ENCODE measurements at regions not wholly inside any gene's neighbourhood (a gene's known extent, or its start where the extent isn't known, plus 50 kb on each side); places are given as distances from the start of the nearest gene placed in this dataset.

DNA sequence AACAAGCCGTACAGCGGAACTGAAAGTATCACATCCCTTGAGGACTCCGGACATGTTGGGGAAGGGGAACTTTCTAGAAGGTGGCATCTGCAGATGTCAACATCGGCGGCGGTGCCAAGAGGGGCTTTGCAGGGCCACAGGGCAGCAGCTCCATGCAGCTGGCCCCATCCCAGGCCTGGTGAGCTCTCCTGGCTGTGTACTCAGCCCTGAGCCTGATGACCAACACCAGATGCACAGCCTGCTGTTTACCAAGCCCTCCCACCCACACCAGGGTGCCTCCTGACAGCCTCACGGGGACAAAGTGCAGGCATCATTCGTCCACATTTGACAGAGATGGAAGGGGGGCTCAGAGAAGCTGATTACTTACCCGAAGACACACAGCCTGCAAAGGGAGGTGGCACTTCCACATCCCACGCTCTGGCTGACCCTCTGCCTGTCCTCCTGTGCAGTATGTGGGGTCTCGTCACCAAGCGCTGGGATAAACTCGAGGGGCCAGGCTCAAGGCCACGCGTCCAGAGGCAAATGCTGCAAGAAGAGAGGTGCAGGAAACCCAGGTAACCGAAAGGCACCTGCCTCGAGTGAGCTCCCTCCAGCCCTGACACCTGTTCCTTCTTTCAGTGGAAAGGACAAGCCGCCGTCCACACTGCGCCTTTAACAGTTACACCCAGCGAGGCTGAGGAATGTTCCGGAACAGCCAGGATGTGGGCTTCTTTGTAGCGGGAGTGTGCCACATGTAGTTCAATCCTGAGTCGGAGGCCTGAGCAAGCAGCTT lies 69.0 kb upstream of the ASAP2 start:
- DNase-seq (ENCODE audit: low read depth in 3 of 3): no peak

DNA sequence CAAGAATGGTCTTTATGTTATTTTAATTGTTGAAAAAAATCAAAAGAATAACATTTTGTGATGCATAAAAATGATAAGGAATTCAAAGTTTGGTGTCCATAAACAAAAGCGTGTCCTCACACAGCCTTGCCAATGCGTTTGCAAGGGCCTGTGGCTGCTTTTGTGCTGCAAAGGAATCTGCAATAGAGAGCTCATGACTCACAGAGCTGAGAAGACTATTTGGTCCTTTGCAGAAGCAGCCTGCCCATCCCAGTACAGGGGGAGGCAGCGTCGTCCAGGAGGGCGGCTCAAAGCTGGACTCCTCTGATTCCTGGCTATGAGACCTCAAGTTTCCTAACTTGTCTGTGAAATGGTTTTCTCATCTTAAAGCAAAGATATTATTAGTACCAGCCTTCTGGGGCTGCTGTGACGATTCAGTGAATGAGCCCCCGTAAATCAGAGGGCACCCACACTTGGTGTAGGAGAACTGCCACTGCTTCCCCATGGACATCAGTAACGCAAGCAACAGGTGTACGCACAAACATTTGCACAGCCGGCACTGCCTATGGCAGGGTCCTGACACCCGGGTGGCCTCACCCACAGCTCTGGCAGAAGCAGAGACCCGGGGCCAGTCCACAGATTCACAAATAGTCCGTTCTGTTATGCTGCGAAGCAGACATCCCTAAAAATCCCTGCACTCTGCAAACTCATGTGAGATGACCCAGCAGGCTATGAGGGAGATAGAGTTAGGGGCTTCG lies 70.6 kb upstream of the ASAP2 start:
- no peak for DNase-seq (ENCODE audit: low read depth in 3 of 3)

DNA sequence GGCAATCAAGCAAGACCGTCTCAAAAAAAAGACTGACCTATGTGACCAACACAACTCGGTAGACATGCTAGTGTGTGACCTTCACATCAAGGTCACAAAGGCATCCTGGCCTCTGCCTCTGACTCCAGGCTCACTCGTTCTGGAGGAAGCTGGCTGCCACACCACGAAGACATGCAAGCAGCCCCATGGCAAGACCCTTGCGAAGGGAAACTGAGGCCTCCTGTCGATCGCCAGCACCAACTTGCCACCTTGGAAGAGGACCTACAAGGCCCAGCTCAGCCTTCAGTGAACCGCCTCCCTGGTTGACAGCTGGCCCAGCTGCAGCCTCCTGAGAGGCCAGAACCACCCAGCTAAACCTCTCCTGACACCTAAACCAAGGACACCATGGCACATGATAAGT lies 79.3 kb upstream of the ASAP2 start:
- DNase-seq (ENCODE audit: low read depth in 3 of 3): no peak

DNA sequence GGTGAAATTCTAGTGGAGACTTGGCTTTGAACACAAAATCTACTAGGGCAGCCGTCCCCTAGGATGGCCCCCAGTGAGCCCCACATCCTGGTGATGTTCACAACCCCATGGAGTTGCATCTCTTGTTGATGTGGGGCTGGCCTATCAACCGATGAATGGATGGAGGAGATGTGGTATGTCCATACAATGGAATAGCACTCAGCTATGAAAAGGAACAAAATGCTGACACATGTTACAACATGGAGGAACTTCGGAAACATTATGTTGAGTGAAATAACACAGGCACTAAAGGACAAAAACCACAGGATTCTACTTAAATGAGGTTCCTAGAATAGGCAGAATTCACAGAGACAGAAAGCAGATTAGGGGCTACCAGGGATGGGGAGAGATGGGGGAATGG lies 80.1 kb upstream of the ASAP2 start:
- DNase-seq (ENCODE audit: low read depth in 3 of 3): no peak

- DNase-seq (ENCODE audit: low read depth in 3 of 3): no peak
These were observed 82.3 kb upstream of the ASAP2 start for GRCh38 chr2:9124231-9124741.

DNA sequence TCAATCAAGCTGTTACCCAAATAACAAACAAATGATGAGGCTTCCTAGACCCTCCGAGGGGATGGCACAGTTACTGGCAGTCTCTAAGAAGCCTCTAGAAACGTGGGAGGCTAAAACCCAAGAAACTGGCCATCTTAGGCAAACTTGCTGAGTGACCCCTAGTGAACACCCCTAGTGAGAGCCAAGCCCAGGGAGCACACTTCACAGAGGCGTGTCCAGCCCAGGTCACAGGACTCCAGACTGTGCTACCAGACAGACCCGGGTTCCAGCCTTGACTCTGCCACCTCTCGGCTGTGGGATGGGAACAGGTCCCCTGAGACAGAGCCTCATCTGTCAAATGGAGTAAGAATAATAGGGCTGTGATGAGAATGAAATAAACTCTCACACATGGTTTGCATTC lies 83.5 kb upstream of the ASAP2 start:
- no peak for DNase-seq (ENCODE audit: low read depth in 3 of 3)

- no peak for DNase-seq (ENCODE audit: low read depth in 3 of 3)
These were observed 84.2 kb upstream of the ASAP2 start for GRCh38 chr2:9122367-9122766.

- DNase-seq (ENCODE audit: low read depth in 3 of 3): no peak
These were observed 88.1 kb upstream of the ASAP2 start for GRCh38 chr2:9118383-9118960.

- DNase-seq (ENCODE audit: low read depth in 3 of 3): no peak
These were observed 91.4 kb upstream of the ASAP2 start for GRCh38 chr2:9115229-9115628.

DNA sequence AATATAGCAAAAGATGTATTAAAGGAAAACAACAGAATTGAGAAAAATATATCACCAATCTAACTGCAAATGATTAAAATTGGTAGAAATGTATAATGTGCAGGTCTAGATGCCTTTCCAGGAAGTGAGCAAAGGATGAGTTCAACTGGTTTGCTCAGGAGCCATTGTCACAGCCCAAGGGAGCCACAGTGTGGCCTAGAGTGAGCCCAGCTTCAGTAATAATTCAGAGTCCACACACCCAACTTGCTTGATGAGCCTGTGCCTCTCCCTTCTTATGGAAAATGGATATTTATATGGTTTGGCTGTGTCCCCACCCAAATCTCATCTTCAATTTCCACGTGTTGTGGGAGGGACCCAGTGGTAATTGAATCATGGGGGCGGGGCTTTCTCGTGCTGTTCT lies 92.2 kb upstream of the ASAP2 start:
- no peak for DNase-seq (ENCODE audit: low read depth in 3 of 3)

- DNase-seq (ENCODE audit: low read depth in 3 of 3): no peak
These were observed 92.7 kb upstream of the ASAP2 start for GRCh38 chr2:9113916-9114315.

- DNase-seq (ENCODE audit: low read depth in 3 of 3): no peak
These were observed 93.3 kb upstream of the ASAP2 start for GRCh38 chr2:9113262-9113661.

GRCh38 chr2:9112079-9112721 lies 94.4 kb upstream of the ASAP2 start:
- no peak for DNase-seq (ENCODE audit: low read depth in 3 of 3)

DNA sequence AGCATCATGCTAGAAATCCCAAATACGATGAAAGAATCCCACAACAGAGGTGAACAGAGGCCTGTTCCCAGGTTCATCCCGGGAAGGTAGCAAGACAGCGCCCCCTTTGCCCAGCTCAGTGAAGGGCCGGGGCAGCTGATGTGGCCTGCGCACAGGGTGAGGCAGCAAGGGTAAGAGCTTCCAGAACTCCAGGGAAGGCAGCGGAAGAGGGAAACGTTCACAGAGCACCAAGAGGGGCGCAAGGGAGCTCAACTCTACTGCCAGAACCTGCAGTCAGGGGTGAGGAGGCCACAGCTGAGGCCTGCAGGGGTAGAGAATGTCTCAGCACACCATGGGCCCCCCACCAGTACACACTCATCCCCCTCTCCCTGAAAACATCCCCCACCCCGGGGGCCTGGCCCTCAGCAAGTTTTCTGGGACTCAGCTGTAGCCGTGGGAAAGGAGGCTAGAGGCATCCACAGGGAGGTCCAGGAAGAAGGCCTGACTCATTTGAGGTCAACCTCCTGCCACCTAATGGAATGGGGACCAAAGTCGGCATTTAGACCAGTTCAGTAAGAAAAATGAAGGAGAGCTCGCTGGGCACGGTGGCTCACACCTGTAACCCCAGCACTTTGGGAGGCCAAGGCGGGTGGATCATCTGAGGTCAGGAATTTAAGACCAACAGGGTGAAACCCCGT lies 95.6 kb upstream of the ASAP2 start:
- DNase-seq (ENCODE audit: low read depth in 3 of 3): no peak

- DNase-seq (ENCODE audit: low read depth in 3 of 3): no peak
These were observed 96.2 kb upstream of the ASAP2 start for GRCh38 chr2:9110346-9110884.

- no peak for DNase-seq (ENCODE audit: low read depth in 3 of 3)
These were observed 96.7 kb upstream of the ASAP2 start for GRCh38 chr2:9109871-9110270.

DNA sequence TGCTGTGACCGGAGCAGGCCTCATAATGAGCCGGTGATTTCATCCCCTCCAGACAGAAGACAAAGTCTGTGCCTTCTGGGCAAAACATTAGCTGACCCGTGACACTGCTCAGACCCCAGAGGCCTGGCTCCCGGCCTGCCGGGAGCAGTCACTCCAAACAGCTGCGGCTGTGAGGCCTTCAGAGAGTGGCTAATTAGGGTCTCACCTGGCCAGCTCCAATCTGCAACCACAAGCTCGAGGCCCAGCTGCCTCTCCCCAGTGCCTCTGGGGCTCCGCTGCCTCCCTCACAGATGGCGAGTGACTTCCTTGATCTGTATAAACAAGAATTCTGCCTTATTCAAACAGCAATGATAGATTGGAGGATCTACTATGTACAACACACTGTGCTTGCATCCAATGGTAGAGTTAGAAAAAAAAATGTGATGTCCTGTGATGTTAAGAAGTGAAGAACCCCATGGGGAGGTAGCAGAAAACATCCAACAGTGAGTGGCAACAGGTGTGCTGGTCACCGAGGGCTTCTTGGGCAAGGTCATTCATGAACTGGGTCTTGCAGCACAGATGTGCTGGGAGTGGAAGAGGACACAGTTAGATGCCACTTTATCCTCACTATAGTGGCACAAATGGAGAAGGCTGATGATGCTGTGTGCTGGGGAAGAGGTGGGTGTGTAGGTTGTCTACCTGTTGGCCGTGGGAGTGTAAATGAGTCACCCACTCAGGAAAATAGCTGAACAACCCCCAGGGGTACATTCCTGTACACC lies 98.2 kb upstream of the ASAP2 start:
- no peak for DNase-seq (ENCODE audit: low read depth in 3 of 3)

- DNase-seq (ENCODE audit: low read depth in 3 of 3): no peak
These were observed 99.2 kb upstream of the ASAP2 start for GRCh38 chr2:9107168-9108025.

GRCh38 chr2:9106338-9107167 lies 100.1 kb upstream of the ASAP2 start:
- no peak for DNase-seq (ENCODE audit: low read depth in 3 of 3)

All from stimulated activated CD4-positive, alpha-beta T cell treated with anti-CD3 and anti-CD28 coated beads, TNF-alpha, amount 100 ng/mL, for 4 hours (primary cell).